ENCODE measurements at regions not wholly inside any gene's neighbourhood (a gene's known extent, or its start where the extent isn't known, plus 50 kb on each side); places are given as distances from the start of the nearest gene placed in this dataset.

GRCh38 chr5:175056831-175057230 lies 332.4 kb downstream of the MSX2 start:
- no peak for TF ChIP-seq CTCF (IDR thresholded peaks at IDR 0.05; ENCODE audit: low read depth, low read length)
- no peak for TF ChIP-seq MAX (IDR thresholded peaks at IDR 0.05; ENCODE audit: low read depth, low read length)

Measured in NB4 (cell line).